Liver (tissue), 7 donors: ENCODE measurements at regions not wholly inside any gene's neighbourhood (a gene's known extent, or its start where the extent isn't known, plus 50 kb on each side); places are given as distances from the start of the nearest gene placed in this dataset.
"Not testable (repeated sequence)": the region's sequence is repeated elsewhere in the genome, so short reads cannot be mapped to it uniquely, and the experiment has no call there.

Experiments used
- DNase-seq: peaks from one replicate; pipeline ENCODE4 v3.0.0-alpha.2; 2017; ENCODE audit warnings: low spot score
- H3K27ac ChIP-seq, 2 donors: one replicate each; pipeline ENCODE4 v1.7.0; 2013; ENCODE audit warnings: inconsistent platforms in 2 of 2, low read length in 2 of 2, control low read depth in 1 of 2, low read depth in 1 of 2, mild to moderate bottlenecking in 1 of 2
- H3K27me3 ChIP-seq, 4 donors: one replicate each; pipeline versions ENCODE4 v1.6.1 to v1.7.0; 2013; ENCODE audit warnings: low read length in 3 of 4, inconsistent platforms in 1 of 4, mild to moderate bottlenecking in 1 of 4, moderate library complexity in 1 of 4; ENCODE audit not compliant: control insufficient read depth in 4 of 4, insufficient read depth in 4 of 4
- H3K36me3 ChIP-seq, 4 donors: one replicate each; pipeline versions ENCODE4 v1.6.1 to v1.7.0; 2013; ENCODE audit warnings: low read length in 3 of 4, mild to moderate bottlenecking in 3 of 4, low read depth in 1 of 4, moderate library complexity in 1 of 4; ENCODE audit not compliant: control insufficient read depth in 4 of 4, insufficient read depth in 3 of 4
- H3K4me1 ChIP-seq, 4 donors: one replicate each; pipeline versions ENCODE4 v1.6.1 to v1.7.0; 2013; ENCODE audit warnings: low read length in 3 of 4, mild to moderate bottlenecking in 3 of 4, moderate library complexity in 1 of 4; ENCODE audit not compliant: control insufficient read depth in 4 of 4, insufficient read depth in 4 of 4
- H3K4me3 ChIP-seq, 3 donors: one replicate each; pipeline versions ENCODE4 v1.6.1 to v1.7.0; 2013; ENCODE audit warnings: low read length in 3 of 3, control low read depth in 1 of 3, low read depth in 1 of 3, mild to moderate bottlenecking in 1 of 3
- H3K9ac ChIP-seq, 2 donors: one replicate each; pipeline ENCODE4 v1.7.0; 2013; ENCODE audit warnings: low read length in 2 of 2, mild to moderate bottlenecking in 2 of 2, moderate library complexity in 2 of 2, control low read depth in 1 of 2, low read depth in 1 of 2
- H3K9me3 ChIP-seq, 4 donors: one replicate each; pipeline versions ENCODE4 v1.6.1 to v1.7.0; 2013; ENCODE audit warnings: low read length in 3 of 4; ENCODE audit not compliant: control insufficient read depth in 4 of 4
- ATF3 ChIP-seq: IDR thresholded peaks from 2 replicates; pipeline ENCODE4 v1.6.1; 2016; ENCODE audit warnings: antibody characterized with exemption
- EGR1 ChIP-seq, 2 donors: IDR thresholded peaks; 2 replicates each; pipeline ENCODE4 v1.6.1; 2016 to 2018; ENCODE audit warnings: antibody characterized with exemption in 2 of 2, low read depth in 2 of 2
- FOXA2 ChIP-seq: IDR thresholded peaks from 2 replicates; pipeline ENCODE4 v1.6.1; 2016; ENCODE audit warnings: antibody characterized with exemption
- HNF4A ChIP-seq, 2 donors: conservative IDR thresholded peaks; 2 replicates each; pipeline ENCODE4 v1.6.1; 2016; ENCODE audit warnings: antibody characterized with exemption in 2 of 2, mild to moderate bottlenecking in 2 of 2
- HNF4G ChIP-seq: IDR thresholded peaks from 2 replicates; pipeline ENCODE4 v1.6.1; 2016; ENCODE audit warnings: antibody characterized with exemption
- JUND ChIP-seq, 2 donors: IDR thresholded peaks; 2 replicates each; pipeline ENCODE4 v1.6.1; 2016; ENCODE audit warnings: antibody characterized with exemption in 2 of 2
- RAD21 ChIP-seq, 2 donors: IDR thresholded peaks; 2 replicates each; pipeline ENCODE4 v1.6.1; 2016; ENCODE audit warnings: antibody characterized with exemption in 2 of 2, mild to moderate bottlenecking in 2 of 2
- REST ChIP-seq: IDR thresholded peaks from 2 replicates; pipeline ENCODE4 v1.6.1; 2016; ENCODE audit warnings: antibody characterized with exemption, mild to moderate bottlenecking
- RXRA ChIP-seq, 2 donors: IDR thresholded peaks; 2 replicates each; pipeline ENCODE4 v1.6.1; 2017 to 2018; ENCODE audit warnings: antibody characterized with exemption in 2 of 2, mild to moderate bottlenecking in 1 of 2
- SP1 ChIP-seq: IDR thresholded peaks from 2 replicates; pipeline ENCODE4 v1.6.1; 2018; ENCODE audit warnings: antibody characterized with exemption, mild to moderate bottlenecking
- ZBTB33 ChIP-seq: IDR thresholded peaks from 2 replicates; pipeline ENCODE4 v1.6.1; 2016; ENCODE audit warnings: antibody characterized with exemption
- WGBS: extraction: QIAGEN DNeasy Blood & Tissue Kit; methylation state at CpG from one replicate; pipeline ENCODE4 v1.1.7; 2013; 5-methylcytosine and 5-hydroxymethylcytosine counted together
- donor health status: healthy.
- donor health status: healthy.
- donor health status: healthy.
- donor health status: healthy.

GRCh38 chrX:142295190-142295589 lies 90.1 kb upstream of the MAGEC2 start:
- WGBS, result 79% methylated on average over 3 of the region's 3 CpGs
- DNase-seq, result no peak
- H3K27ac ChIP-seq, result no peak overlapping the region
- H3K9ac ChIP-seq, result no peak overlapping the region
- TF ChIP-seq ATF3 (no peak), HNF4G (no peak), ZBTB33 (no peak), RXRA (IDR thresholded peaks at IDR 0.05) (no peak), EGR1 (IDR thresholded peaks at IDR 0.05; ENCODE audit: low read depth in 2 of 2) (no peak), JUND (IDR thresholded peaks at IDR 0.05) (no peak), HNF4A (conservative IDR thresholded peaks at IDR 0.05) (no peak)
- H3K4me3 ChIP-seq, result no peak overlapping the region
- H3K4me1 ChIP-seq, result no peaks in the 10 kb centered on the region
- H3K36me3 ChIP-seq, result no peaks in the 10 kb centered on the region
- peaks cover 0 to 3% (median 0%) of the 10 kb centered on the region in 4 donors for H3K27me3 ChIP-seq
- no peaks in the 10 kb centered on the region for H3K9me3 ChIP-seq

GRCh38 chrX:142270166-142270565 lies 65.1 kb upstream of the MAGEC2 start:
- WGBS, result 90% methylated on average over 7 of the region's 7 CpGs
- H3K9ac ChIP-seq, H3K9me3 ChIP-seq, H3K27me3 ChIP-seq, H3K4me1 ChIP-seq, DNase-seq, H3K4me3 ChIP-seq, H3K36me3 ChIP-seq, H3K27ac ChIP-seq: not testable (repeated sequence)

GRCh38 chrX:142266417-142266816 lies 61.3 kb upstream of the MAGEC2 start:
- 86% methylated on average over 10 of the region's 10 CpGs for WGBS
- TF ChIP-seq EGR1 (IDR thresholded peaks at IDR 0.05; ENCODE audit: low read depth in 2 of 2), result no peak
- no peak for TF ChIP-seq HNF4A (conservative IDR thresholded peaks at IDR 0.05)
- TF ChIP-seq FOXA2, result no peak
- no peak for TF ChIP-seq ATF3
- no peak for TF ChIP-seq RAD21 (IDR thresholded peaks at IDR 0.05)
- TF ChIP-seq REST, result no peak
- TF ChIP-seq HNF4G, result no peak
- TF ChIP-seq SP1, result no peak
- H3K4me1 ChIP-seq, result no peaks in the 10 kb centered on the region

GRCh38 chrX:142265549-142265948 lies 60.5 kb upstream of the MAGEC2 start:
- WGBS, result 89% methylated on average over 16 of the region's 16 CpGs
- H3K4me1 ChIP-seq, result not testable (repeated sequence)

More at GRCh38 chrX:142266417-142266816, 61.3 kb upstream of the MAGEC2 start:
- Histone ChIP-seq H3K27ac (no peak overlapping the region), H3K36me3 (no peaks in the 10 kb centered on the region), H3K4me3 (no peak overlapping the region), H3K27me3 (no peaks in the 10 kb centered on the region), H3K9me3 (no peaks in the 10 kb centered on the region), H3K9ac (no peak overlapping the region)
- DNase-seq, result no peak

More at GRCh38 chrX:142265549-142265948, 60.5 kb upstream of the MAGEC2 start:
- not testable (repeated sequence) for H3K4me3 ChIP-seq, H3K9ac ChIP-seq, DNase-seq, H3K36me3 ChIP-seq, H3K9me3 ChIP-seq, H3K27ac ChIP-seq, H3K27me3 ChIP-seq
